ENCODE measurements at regions not wholly inside any gene's neighbourhood (a gene's known extent, or its start where the extent isn't known, plus 50 kb on each side); places are given as distances from the start of the nearest gene placed in this dataset.
"Not testable (repeated sequence)": the region's sequence is repeated elsewhere in the genome, so short reads cannot be mapped to it uniquely, and the experiment has no call there.

DNA sequence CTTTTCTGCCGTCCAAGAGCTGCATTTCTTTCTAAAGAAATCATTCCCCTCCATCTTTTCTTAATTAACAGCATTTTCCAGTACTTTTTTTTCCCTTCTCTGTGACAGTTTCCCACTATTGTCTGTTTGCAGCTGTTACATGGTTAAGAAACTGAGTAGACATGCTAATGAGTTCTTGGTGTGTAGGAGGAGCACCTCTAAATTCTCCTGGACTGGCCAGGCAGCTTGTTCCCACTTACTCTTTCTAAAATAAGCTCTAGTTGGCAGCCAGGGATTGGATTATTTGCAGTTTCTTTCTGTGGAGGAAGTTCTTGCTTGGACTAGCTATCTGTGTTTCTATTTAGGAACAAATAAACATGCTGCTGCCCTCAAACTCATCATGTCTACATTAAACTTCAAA lies 235.1 kb upstream of the GAP43 start:
- DNase-seq (ENCODE audit: low spot score): no peak

DNA sequence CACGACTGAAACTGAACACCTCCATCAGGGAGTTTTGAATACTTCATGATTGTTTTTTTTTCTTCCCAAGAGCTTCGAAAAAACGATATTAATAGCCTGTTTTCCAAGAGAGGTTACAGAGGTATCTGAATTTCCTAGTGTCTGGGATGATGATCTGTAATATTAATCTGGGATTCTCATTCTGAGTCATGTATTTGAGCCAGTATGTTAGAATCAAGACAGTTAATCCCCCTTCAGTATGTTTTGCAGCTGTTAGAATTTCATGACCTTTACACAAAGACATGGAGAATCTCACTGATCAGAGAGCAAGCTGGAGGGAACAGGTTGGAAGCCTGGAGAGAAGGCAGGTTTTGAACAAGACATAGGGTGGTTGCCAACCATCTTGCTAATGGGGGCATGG lies 234.5 kb upstream of the GAP43 start:
- DNase-seq (ENCODE audit: low spot score): no peak

- DNase-seq (ENCODE audit: low spot score): no peak
Observed at GRCh38 chr3:115396801-115397200, 226.5 kb upstream of the GAP43 start.

GRCh38 chr3:115397433-115397832 lies 225.9 kb upstream of the GAP43 start:
- DNase-seq (ENCODE audit: low spot score): no peak

GRCh38 chr3:115398506-115398905 lies 224.8 kb upstream of the GAP43 start:
- DNase-seq (ENCODE audit: low spot score): no peak

- no peak for DNase-seq (ENCODE audit: low spot score)
Observed at GRCh38 chr3:115399750-115400149, 223.6 kb upstream of the GAP43 start.

DNA sequence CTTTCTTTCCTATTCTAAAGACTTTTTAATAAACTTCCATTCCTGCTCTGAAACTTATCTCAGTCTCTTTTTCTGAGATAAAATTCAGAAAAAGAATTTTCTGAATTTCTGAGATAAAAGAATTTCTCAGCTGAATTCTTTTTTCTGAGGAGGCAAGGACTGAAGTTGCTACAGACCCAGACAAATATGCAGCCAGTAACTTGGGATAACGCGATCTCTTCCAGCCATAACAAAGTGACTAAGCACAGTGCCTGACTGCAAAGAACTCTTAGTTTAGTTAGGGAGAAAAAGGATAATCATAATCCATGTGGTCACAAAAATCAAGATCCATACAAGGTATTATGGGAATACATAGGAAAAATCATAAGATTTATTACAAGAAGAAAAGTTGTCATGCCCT lies 222.0 kb upstream of the GAP43 start:
- no peak for DNase-seq (ENCODE audit: low spot score)

GRCh38 chr3:115401851-115402501 lies 221.3 kb upstream of the GAP43 start:
- peak; percentile 65 for DNase-seq (ENCODE audit: low spot score)

- DNase-seq (ENCODE audit: low spot score): peak; percentile 12
Observed at GRCh38 chr3:115402651-115403050, 220.7 kb upstream of the GAP43 start.

GRCh38 chr3:115403786-115404185 lies 219.5 kb upstream of the GAP43 start:
- no peak for DNase-seq (ENCODE audit: low spot score)

GRCh38 chr3:115409596-115409995 lies 213.7 kb upstream of the GAP43 start:
- DNase-seq (ENCODE audit: low spot score): no peak

DNA sequence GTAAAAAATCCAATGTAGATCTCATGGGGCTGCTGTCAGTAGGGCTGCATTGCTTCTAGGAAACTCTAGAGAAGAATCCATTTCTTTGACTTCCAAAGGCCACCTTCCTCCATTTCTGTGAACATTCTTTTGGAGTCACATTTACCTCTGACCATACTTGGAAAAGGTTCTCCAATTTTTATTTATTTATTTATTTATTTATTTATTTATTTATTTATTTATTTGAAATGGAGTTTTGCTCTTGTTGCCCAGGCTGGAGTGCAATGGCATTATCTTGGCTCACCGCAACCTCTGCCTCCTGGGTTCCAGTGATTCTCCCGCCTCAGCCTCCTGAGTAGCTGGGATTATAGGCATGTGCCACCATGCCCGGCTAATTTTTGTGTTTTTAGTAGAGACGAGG lies 208.7 kb upstream of the GAP43 start:
- DNase-seq (ENCODE audit: low spot score): not testable (repeated sequence)

- no peak for DNase-seq (ENCODE audit: low spot score)
Observed at GRCh38 chr3:115415246-115415996, 207.9 kb upstream of the GAP43 start.

DNA sequence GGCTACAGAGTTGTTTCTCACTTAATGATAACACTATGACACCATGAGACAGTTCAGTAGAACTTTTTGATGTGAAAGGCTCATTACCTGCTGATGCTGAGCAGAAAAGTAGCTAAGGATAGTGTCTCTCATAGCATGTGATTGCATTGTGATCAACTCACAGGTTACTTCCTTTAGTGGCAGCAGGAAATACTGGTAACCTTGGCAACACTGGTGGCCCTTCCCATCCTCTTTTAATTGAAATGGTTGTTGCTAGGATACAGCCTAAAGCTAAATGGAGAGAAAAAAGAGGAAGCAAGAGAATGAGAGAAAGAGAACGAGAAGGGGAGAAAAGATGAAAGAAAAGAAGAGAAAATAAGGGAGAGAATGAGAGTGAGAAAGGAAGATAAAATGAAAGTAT lies 204.7 kb upstream of the GAP43 start:
- no peak for DNase-seq (ENCODE audit: low spot score)

- DNase-seq (ENCODE audit: low spot score): no peak
Observed at GRCh38 chr3:115420086-115420485, 203.2 kb upstream of the GAP43 start.

- no peak for DNase-seq (ENCODE audit: low spot score)
Observed at GRCh38 chr3:115423170-115423569, 200.1 kb upstream of the GAP43 start.

DNA sequence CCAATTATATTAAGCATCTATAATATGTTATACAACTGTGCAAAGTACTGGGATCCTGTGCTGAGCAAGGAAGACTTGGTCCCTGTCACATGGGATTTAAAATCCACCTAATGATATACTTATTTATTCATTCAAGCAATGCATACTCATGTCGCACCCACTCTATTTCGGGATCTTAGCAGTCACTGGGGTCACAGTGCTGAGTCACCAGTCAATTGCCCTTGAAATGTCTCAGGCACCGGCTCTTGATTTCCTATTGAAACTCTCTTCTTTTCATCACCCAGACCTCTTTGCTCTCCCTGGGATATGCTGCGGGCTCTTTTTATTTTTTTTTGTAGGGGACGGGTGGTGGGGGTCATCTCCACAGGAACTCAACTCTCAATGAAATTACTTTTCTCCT lies 194.5 kb upstream of the GAP43 start:
- no peak for DNase-seq (ENCODE audit: low spot score)

DNA sequence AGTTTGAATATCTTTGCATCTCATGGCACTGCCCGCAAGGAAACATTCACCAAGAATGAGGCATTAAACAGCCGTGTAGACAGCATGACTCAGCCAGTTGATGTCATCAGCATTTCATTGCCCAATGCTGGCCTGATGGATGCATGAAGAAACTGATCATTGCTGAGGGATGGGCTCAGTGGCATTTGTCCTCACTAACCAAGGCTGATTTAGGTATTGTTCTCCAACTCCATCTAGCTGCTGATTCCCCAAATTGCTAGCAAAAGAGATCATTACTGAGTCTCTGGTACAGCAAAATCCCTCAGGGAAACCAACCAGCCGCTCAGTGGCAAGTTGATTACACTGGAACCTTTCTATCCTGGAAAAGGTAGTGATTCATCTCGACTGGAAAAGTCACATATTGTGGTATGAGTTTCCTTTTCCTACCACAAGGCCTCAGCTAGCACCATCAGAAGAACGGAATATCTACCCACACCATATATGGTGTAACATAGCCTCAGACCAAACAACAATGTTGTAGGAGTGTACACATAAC lies 186.5 kb upstream of the GAP43 start:
- DNase-seq (ENCODE audit: low spot score): peak; percentile 82

DNA sequence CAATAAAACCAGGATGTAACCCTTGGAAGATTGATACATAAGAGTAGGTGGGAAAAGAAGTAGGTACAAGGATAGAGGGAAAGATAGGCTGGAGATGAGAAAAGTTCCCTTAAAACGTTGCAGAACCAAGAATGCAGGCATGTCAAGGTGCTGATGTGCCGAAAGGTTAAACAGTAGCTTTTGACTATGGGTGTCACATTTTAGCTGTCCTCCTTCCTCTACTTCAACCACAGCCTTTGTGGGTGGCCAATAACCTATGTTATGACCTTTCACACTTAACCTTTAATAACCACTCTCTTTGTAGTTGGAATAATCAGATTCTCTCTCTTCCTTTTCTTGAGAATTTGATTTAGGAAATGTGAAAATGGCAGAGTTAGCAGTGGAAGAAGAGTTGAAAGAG lies 184.5 kb upstream of the GAP43 start:
- DNase-seq (ENCODE audit: low spot score): no peak

DNA sequence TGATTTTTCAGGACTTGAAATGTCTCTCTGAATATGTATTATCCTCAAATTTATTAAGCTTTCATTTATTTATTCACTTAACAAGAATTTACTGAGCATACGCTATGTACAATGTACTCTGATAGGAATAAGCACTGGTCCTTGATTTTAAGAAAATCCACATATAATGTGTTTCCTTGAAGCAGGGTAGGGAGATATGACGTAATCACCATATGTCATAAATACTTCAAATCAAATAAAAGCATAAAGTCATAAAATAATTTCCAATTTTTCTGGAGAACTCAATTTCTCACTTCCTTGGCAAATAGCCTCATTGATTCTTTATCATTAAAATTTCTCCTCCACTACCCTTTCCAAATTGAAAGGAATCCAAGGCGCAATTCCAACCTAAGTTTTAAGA lies 177.8 kb upstream of the GAP43 start:
- DNase-seq (ENCODE audit: low spot score): no peak

DNA sequence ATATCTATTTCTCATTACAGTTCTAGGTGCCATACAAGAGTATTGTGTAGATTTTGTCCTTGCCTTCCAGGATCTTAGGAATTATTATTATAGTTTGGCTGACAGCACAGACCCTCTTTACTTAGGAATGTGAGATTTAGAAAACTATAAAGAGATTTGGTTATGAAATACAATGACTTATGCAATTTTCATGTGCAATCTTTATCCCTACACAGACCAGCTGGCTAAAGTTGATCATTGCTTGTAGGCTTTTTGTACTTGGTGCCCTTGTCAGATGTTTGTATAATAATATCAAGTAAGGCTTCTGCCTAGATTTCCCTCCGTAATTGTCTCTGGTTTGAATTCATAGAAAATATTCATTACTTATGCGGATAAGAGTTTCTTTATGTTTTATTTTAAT lies 174.5 kb upstream of the GAP43 start:
- DNase-seq (ENCODE audit: low spot score): no peak

GRCh38 chr3:115450036-115450435 lies 173.3 kb upstream of the GAP43 start:
- no peak for DNase-seq (ENCODE audit: low spot score)

- no peak for DNase-seq (ENCODE audit: low spot score)
Observed at GRCh38 chr3:115464036-115464435, 159.3 kb upstream of the GAP43 start.

DNA sequence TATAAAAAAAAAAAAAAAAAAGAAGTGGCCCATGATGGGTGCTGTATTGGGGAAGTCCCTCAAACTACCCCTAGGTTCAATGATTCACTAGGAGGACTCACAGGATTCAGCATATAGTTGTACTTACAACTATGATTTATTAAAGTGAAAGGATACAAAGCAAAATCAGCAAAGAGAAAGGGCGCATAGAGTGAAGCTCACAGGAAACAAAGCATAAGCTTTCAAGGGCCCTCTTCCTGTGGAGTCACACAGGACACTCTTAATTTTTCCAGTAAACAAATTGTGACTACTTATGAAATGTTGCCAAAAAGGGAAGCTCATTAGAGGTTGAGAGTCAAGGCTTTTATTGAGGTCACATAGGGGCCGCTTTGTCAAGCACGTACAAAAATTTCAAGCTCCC lies 153.7 kb upstream of the GAP43 start:
- peak; percentile 32 for DNase-seq (ENCODE audit: low spot score)

Measured in COLO829 (cell line).